Frontal cortex (tissue), 3 donors: ENCODE measurements at regions not wholly inside any gene's neighbourhood (a gene's known extent, or its start where the extent isn't known, plus 50 kb on each side); places are given as distances from the start of the nearest gene placed in this dataset.
"Not testable (repeated sequence)": the region's sequence is repeated elsewhere in the genome, so short reads cannot be mapped to it uniquely, and the experiment has no call there.

Experiments used
- DNase-seq, 2 donors: peaks; one replicate each; pipeline ENCODE4 v3.0.0; 2012; ENCODE audit warnings: low spot score in 2 of 2
- FAIRE-seq: peaks from 2 replicates; lab custom pipeline; 2012; peaks lifted over from hg19 to GRCh38; lab: Jason Lieb, UNC
- donor health status: control.
- donor health status: control.
- donor health status: control.

- DNase-seq, result no peak
- FAIRE-seq, result no peak
These were observed 398.2 kb upstream of the TPM1 start for GRCh38 chr15:62644216-62644888.

GRCh38 chr15:62644889-62645742 is 397.4 kb upstream of the TPM1 start:
- no peak for DNase-seq
- FAIRE-seq, result no peak

- FAIRE-seq (no peak), DNase-seq (no peak)
These were observed 395.2 kb upstream of the TPM1 start for GRCh38 chr15:62647202-62647842.

- no peak for FAIRE-seq
- DNase-seq, result no peak
These were observed 394.6 kb upstream of the TPM1 start for GRCh38 chr15:62647843-62648505.

- FAIRE-seq (no peak), DNase-seq (no peak)
These were observed 393.6 kb upstream of the TPM1 start for GRCh38 chr15:62648954-62649353.

- FAIRE-seq (no peak), DNase-seq (peak in 1 of 2 donors; percentile 32)
These were observed 392.6 kb upstream of the TPM1 start for GRCh38 chr15:62649793-62650420.

GRCh38 chr15:62653122-62653521 is 389.4 kb upstream of the TPM1 start:
- no peak for FAIRE-seq
- no peak for DNase-seq

- FAIRE-seq, result no peak
- no peak for DNase-seq
These were observed 386.5 kb upstream of the TPM1 start for GRCh38 chr15:62656071-62656470.

GRCh38 chr15:62657501-62657900 is 385.0 kb upstream of the TPM1 start:
- FAIRE-seq, DNase-seq: not testable (repeated sequence)

GRCh38 chr15:62658498-62658897 is 384.0 kb upstream of the TPM1 start:
- DNase-seq (peak in 1 of 2 donors; percentile 27), FAIRE-seq (no peak)

- DNase-seq (no peak), FAIRE-seq (no peak)
These were observed 379.0 kb upstream of the TPM1 start for GRCh38 chr15:62663547-62663946.

GRCh38 chr15:62665449-62665848 is 377.1 kb upstream of the TPM1 start:
- FAIRE-seq (no peak), DNase-seq (no peak)

GRCh38 chr15:62666046-62666445 is 376.5 kb upstream of the TPM1 start:
- DNase-seq (no peak), FAIRE-seq (no peak)

- no peak for FAIRE-seq
- DNase-seq, result no peak
These were observed 370.3 kb upstream of the TPM1 start for GRCh38 chr15:62672268-62672667.

- no peak for FAIRE-seq
- DNase-seq, result no peak
These were observed 365.7 kb upstream of the TPM1 start for GRCh38 chr15:62676891-62677290.

- DNase-seq, result no peak
- no peak for FAIRE-seq
These were observed 360.3 kb upstream of the TPM1 start for GRCh38 chr15:62681939-62682896.

GRCh38 chr15:62683192-62683591 is 359.4 kb upstream of the TPM1 start:
- not testable (repeated sequence) for FAIRE-seq, DNase-seq

GRCh38 chr15:62684123-62684808 is 358.3 kb upstream of the TPM1 start:
- DNase-seq, result no peak
- FAIRE-seq, result no peak
